ENCODE measurements at regions not wholly inside any gene's neighbourhood (a gene's known extent, or its start where the extent isn't known, plus 50 kb on each side); places are given as distances from the start of the nearest gene placed in this dataset.

GRCh38 chr7:118312051-118312450 lies 87.5 kb downstream of the ANKRD7 start:
- TF ChIP-seq CTCF (conservative IDR thresholded peaks at IDR 0.05; ENCODE audit: low read depth, low read length): no peak
- no peak for TF ChIP-seq EZH2 (IDR thresholded peaks at IDR 0.05; ENCODE audit: borderline replicate concordance, low read depth, low read length, poor library complexity, severe bottlenecking)

Measured in A673 (cell line).